NCI-H1930 (cell line): ENCODE measurements at regions not wholly inside any gene's neighbourhood (a gene's known extent, or its start where the extent isn't known, plus 50 kb on each side); places are given as distances from the start of the nearest gene placed in this dataset.

Experiments
- DNase-seq, 2 experiments: peaks; one replicate each; lab custom pipeline; 2025; lab: John Stamatoyannopoulos, UW

DNA sequence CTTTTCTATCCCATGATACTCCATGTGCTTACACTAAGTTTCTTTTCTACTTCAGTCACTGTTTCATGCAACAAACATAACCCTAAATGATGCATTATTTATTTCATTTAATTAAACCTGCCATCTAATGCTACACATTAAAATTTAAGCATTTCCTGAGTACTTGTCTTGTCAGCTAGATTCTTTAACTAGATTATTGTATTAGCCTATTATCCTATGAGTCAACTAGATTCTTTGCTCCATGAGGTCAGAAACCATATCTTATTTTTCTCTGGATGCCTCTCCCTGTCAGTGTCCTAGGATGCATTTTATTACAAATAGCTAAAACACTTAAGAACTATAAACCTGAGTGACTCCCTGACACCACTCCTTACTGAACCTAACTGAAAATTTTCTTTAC lies 652.4 kb downstream of the SLC4A3 start:
- no peak for DNase-seq

DNA sequence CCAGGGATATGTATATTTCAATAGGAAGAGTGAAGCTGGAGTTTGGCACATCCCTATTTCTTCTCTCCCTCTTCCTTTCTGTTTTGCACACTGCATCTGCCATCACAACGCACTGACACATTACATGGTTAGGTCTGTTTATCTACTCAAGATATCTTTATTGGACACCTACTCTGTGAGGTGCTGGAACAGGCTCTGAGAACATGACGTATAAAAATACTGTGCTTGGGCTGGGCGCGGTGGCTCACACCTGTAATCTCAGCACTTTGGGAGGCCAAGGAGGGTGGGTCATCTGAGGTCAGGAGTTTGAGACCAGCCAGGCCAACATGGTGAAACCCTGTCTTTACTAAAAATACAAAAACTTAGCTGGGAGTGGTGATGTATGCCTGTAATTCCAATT lies 653.3 kb downstream of the SLC4A3 start:
- DNase-seq = no peak

DNA sequence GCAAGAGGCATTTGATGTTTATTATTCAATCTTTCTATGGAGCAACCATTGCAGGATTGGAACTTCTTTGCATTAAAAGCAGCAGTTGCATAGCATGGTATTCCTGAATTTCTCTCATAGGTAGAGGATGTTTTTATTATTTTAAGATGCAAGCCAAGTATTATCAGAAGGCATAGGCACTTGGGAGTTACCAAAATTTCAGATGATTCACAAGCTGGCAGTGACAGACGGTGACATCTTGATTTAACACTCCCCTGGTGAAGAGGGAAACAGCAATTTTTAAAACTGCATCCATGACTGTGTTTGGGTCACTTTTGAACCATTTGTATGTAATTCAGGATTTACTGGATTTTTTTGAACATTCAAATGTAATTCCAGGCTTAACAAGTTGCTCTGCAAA lies 654.3 kb downstream of the SLC4A3 start:
- DNase-seq = no peak

- no peak for DNase-seq
These were observed 654.8 kb downstream of the SLC4A3 start for GRCh38 chr2:220282236-220282635.

DNA sequence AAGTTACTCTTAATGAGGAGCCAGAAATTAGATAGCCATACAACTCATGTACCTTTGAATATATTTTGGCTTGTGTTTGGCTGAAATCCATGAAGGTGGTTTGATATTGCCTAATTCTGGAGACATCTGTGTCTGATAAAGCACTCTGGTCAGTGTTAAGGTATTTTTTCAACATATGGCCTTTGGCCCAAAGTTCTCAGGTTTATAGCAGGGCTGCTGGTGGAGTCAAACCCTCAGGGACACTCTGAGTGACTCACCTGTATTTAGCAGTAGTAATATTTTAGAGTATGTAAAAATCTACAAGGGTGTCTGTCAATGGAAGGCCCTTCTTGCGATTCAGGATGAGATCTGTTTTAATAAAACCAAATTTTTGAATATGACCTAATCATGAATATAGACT lies 666.5 kb downstream of the SLC4A3 start:
- no peak for DNase-seq

DNA sequence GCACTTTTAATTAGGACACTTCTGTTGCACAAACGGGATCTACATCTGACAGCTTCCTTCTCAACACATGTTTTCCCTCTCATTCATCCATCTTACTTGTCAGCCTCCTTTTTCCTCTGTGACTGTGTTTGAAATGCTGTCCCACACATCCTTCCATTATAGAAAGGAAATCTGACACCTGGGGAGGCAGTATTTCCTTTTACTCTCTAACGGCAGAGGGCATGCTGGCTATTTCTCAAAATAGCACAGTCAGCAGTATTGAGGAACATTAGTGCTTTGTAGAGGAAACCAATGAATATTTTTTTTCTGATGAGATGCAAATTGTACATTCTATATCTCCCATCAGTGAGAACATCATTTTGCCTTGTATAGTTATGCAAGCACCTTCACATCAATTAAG lies 668.7 kb downstream of the SLC4A3 start:
- no peak for DNase-seq

DNA sequence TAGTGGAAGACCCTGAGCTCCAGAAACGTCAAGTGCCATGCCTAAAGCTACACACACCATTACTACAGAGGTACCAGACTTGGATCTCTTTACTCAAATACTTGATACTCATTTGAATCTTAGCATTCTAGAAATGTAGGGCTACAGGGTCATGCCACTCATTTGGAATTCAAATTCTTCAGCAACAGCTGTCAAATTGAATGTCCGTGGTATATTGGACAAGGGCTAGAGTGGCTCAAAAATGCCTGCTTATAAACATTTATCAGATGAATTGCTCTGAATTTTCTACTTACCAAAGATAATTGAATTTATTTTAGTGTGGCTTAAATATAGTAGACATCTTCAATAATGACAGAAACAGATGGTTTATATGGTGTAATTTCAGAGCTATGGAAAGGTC lies 669.7 kb downstream of the SLC4A3 start:
- no peak for DNase-seq

DNA sequence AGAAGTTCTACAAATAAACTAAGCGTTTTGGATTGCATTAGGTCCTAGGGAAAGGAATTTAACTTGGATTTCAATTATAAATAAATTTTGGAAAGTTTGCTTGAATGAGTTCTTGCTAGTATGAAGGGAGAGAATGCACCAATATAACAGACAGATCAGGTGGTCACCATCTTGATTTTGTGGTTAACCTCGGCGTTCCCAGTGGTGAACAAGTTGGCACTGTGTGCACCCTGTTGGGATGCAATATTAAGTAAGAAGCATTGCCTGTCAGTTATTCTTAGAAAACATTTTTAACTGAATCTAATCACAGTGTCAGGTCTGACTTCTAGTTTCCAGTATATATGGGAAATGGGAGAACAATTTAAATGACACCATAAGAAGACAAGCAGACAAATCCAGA lies 673.4 kb downstream of the SLC4A3 start:
- DNase-seq = no peak

- no peak for DNase-seq
These were observed 675.3 kb downstream of the SLC4A3 start for GRCh38 chr2:220302756-220303155.

DNA sequence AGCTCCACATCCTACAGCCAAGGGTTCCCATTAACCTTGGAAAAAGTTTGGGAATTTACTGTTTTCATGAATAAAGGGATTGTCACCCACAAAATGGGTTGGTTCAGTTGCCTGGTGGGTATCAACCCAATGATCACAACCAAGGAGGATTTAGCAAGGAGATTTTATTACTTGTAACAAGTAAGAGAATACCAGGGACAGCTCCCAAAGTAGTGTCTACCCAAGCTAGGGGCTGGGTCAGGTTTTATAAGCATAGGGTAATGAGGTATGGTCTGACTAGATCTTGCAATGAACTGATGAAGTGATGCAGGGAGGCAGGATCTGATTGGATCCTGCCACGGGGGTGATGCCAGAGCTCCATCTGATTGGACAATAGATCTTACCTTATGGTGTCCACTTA lies 681.8 kb downstream of the SLC4A3 start:
- DNase-seq = no peak

DNA sequence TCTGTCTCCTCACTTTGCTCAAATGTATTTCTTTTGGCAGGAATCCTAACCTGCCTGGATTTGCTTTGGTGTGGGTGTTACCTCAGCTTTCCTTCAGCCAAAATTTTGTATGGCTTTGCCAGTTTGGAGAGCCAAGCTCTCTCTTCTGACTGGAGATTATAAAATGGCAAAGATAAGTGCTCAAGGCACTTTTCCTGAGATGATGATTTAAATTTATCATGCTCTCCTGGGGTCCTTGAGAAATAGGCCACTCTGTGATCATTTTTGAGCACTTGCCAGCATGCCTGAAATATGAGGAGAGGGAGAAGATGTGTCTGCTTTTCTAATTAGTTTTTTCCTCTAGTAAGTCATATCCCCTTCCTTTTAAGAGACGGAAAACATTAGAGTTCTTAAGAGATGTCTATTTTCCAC lies 683.0 kb downstream of the SLC4A3 start:
- no peak for DNase-seq

GRCh38 chr2:220315098-220315823 lies 687.8 kb downstream of the SLC4A3 start:
- no peak for DNase-seq

DNA sequence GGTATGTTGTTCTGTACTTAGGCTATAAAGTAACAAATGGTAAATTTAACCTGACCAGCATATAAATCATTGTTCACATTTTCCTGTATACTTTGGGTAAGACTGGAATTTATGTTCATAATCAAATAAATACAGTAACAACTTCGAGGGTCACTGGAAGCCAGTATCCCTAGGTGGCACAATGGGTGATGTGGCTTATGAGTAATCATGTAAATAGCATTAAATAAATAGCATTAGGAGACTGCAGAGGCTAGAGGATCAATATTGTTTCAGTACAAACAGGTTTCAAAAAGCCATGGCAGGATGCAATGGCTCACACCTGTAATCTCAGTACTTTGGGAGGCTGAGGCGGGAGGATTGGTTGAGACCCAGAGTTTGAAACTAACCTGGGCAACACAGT lies 690.6 kb downstream of the SLC4A3 start:
- no peak for DNase-seq

DNA sequence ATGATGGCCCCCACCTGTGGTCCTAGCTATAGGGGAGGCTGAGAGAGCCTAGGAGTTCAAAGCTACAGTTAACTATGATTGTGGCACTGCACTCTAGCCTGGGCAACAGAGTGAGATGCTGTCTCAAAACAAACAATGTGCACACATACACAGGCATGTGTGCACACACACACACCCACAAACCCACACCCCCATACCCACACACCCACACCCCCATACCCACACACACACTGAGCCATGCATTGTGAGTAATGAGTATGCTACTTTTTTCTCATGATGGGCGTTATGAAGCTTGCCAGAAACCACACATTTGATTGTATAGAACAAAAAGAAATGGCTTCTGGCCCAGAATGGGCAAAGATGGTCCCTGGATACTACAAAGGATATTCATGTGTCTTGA lies 691.1 kb downstream of the SLC4A3 start:
- no peak for DNase-seq

DNA sequence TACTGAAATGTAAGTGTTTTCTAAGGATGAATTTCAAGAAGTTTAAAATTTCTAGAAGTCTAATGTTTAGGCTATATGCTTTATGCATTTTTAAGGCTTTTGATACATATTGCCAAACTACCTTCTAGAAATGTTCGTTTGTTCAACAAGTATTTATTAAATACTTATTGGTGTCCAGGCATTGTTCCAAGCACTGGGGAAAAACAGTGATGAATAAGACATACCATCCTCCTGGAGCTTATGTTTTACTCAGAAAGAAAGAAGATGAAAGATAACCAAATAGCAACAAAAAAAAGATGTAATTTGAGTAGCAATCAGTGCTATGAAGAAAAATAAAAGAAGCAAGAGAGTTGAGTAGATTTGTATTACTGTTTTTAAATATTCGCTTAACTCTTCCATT lies 692.9 kb downstream of the SLC4A3 start:
- no peak for DNase-seq

DNA sequence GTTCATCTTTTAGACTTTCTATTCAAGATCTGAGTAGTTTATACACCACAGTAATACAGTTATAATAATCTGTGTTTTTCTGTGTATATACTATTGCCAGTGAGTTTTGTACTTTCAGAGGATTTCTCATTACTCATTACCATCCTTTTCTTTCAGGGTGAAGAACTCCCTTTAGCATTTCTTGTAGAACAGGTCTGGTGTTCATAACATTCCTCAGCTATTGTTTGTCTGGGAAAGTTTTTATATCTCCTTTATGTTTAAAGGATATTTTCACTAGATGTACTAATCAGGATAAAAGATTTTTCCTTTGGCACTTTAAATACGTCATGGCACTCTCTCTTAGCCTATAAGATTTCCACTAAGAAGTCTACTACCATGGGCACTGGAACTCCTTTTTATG lies 705.5 kb downstream of the SLC4A3 start:
- DNase-seq = no peak

DNA sequence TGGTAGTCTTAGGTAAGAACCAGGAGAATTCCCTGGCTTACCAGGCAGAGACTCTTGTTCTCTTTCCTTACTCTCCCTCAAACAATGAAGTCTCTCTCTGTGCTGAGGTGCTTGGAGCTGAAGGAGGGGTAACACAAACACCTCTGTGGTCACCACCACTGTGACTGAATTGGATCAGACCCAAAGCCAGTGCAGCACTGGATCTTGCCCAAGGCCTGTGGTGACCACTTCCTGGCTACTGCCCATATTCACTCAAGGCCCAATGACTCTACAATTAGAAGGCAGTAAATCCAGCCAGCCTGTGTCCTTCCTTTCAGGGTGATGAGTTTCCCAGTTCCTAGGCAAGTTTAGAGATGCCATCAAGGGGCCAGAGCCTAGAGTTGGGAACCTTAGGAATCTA lies 706.8 kb downstream of the SLC4A3 start:
- no peak for DNase-seq

DNA sequence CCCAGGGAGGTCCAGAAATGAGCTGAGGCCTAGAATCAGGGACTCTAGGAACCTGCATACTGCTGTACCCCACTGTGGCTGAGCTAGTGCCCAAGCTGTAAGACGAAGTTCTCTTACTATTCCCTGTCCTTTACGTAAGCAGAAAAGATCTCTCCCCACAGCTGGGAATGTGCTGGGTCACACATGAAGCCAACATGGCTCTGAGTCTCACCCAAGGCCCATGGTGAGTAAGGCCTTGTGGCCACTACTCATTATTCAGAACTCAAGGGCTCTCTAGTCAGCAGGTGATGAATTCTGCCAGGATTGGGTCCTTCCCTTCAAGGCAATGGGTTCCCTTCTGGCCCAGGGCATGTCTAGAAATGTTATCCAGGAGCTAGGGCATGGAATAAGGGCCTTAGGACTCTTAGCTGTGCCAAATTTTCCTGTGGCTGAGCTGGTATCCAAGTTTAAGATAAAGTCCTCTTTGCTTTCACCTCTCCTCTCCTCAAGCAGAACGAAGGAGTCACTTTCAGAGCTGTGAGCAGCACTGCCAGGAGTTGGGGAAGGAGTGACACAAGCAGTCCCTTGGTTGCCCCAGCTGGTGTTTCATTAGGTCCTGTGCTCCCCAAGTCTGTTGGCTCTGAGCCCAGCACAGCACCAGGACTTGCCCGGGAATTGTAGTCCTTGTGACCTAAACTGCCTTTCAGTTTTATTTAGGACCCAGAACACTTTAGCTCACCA lies 707.6 kb downstream of the SLC4A3 start:
- no peak for DNase-seq

GRCh38 chr2:220335591-220335915 lies 708.1 kb downstream of the SLC4A3 start:
- DNase-seq = no peak

- DNase-seq = no peak
These were observed 709.3 kb downstream of the SLC4A3 start for GRCh38 chr2:220336771-220337170.

DNA sequence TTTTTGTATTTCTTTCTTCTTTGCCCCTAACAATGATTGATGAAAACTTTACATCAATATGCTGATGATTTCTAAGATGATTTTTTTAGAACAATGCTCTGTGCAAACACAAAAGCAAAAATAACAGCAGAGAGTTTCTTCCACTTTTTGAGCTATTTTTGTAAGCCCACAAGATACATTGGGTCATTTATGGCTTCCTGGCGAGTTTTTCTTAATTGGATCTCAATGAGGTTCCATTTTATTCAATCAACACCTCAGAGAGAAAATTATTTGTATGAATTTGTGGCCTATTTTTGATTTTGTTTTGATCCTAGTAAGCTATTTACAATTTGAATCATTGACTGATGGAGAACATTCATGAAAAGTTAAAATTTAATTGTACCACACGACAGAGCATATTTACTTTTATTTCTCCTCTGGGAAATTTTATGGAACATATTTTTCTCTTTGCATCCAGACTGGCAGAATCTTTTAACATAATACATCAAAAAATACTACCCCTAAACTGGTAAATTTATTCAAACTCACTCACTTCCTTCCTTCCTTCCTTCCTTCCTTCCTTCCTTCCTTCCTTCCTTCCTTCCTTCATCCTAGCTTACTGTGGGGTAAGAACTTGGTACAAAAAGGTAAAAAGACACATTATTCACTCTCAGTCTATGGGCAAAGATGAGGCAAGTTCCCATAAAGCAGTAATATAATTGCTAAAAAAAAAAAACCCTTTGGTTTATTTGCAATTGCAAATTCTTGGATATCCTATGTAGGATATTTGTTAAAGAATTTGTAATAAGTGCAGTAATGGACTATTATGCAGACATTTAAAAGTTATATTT lies 710.4 kb downstream of the SLC4A3 start:
- DNase-seq = no peak

- DNase-seq = no peak
These were observed 713.6 kb downstream of the SLC4A3 start for GRCh38 chr2:220341014-220341413.

DNA sequence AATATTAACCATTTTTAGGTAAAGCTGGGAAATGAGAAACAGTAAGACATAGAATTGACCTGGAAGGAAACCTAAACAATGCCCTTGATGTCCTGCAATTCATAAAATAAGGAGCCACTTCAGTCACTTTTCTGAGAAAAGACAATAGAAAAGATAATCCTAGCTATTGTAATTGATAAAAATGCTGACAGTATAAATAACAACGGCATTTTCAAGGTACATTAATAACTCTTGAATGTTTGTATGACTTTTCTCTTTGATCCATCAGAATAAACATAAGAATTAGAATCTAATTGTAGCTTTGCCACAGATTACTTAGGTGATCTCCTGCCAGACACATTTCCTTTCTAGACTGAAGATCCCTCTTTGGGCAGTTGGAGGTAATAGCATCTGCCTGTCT lies 719.5 kb downstream of the SLC4A3 start:
- no peak for DNase-seq
